GM06990 (cell line): ENCODE measurements at regions not wholly inside any gene's neighbourhood (a gene's known extent, or its start where the extent isn't known, plus 50 kb on each side); places are given as distances from the start of the nearest gene placed in this dataset.

ENCODE experiments used
- DNase-seq: peaks from one replicate; pipeline ENCODE4 v3.0.0-alpha.2; 2011; ENCODE audit not compliant: insufficient read length; ENCODE audit errors: extremely low read depth
- H3K27me3 ChIP-seq: replicated peaks from 2 replicates; pipeline ENCODE4 v1.6.0; 2011; ENCODE audit warnings: low read length; ENCODE audit not compliant: control insufficient read depth, insufficient read depth
- H3K36me3 ChIP-seq: 2 replicates; pipeline ENCODE4 v1.5.1; 2011; ENCODE audit warnings: low read length; ENCODE audit not compliant: control insufficient read depth, insufficient read depth
- H3K4me3 ChIP-seq: replicated peaks from 2 replicates; pipeline ENCODE4 v1.5.1; 2011; ENCODE audit warnings: low read depth, mild to moderate bottlenecking, control low read depth, low read length
- CTCF ChIP-seq: IDR thresholded peaks from 2 replicates; pipeline ENCODE4 v1.5.1; 2011; ENCODE audit warnings: low read length, control low read depth, mild to moderate bottlenecking, inconsistent platforms; ENCODE audit not compliant: insufficient read depth, poor library complexity, severe bottlenecking

- no peak for DNase-seq
- Histone ChIP-seq H3K4me3 (no peak overlapping the region), H3K27me3 (no peaks in the 10 kb centered on the region), H3K36me3 (no peaks in the 10 kb centered on the region)
- TF ChIP-seq CTCF = no peak
These were observed 1072.0 kb upstream of the INTU start for GRCh38 chr4:126560794-126561193.

- Histone ChIP-seq H3K27me3 (no peaks in the 10 kb centered on the region), H3K36me3 (no peaks in the 10 kb centered on the region), H3K4me3 (no peak overlapping the region)
- TF ChIP-seq CTCF = no peak
- DNase-seq = no peak
These were observed 1069.4 kb upstream of the INTU start for GRCh38 chr4:126563389-126563788.

GRCh38 chr4:126564283-126564854, 1068.4 kb upstream of the INTU start:
- DNase-seq = no peak
- no peak for TF ChIP-seq CTCF
- no peaks in the 10 kb centered on the region for H3K36me3 ChIP-seq
- H3K4me3 ChIP-seq = no peak overlapping the region
- H3K27me3 ChIP-seq = no peaks in the 10 kb centered on the region

- no peaks in the 10 kb centered on the region for H3K36me3 ChIP-seq
- TF ChIP-seq CTCF = no peak
- H3K4me3 ChIP-seq = no peak overlapping the region
- DNase-seq = no peak
- H3K27me3 ChIP-seq = no peaks in the 10 kb centered on the region
These were observed 1063.8 kb upstream of the INTU start for GRCh38 chr4:126568652-126569570.

GRCh38 chr4:126572264-126572663, 1060.5 kb upstream of the INTU start:
- no peak for TF ChIP-seq CTCF
- DNase-seq = no peak
- Histone ChIP-seq H3K4me3 (no peak overlapping the region), H3K36me3 (no peaks in the 10 kb centered on the region), H3K27me3 (no peaks in the 10 kb centered on the region)
